Caco-2 (cell line): ENCODE measurements at regions not wholly inside any gene's neighbourhood (a gene's known extent, or its start where the extent isn't known, plus 50 kb on each side); places are given as distances from the start of the nearest gene placed in this dataset.

Source experiments
- BruUV-seq: library from RNA; stranded (reverse); fragments of 400-500 nt; replicated peaks from 2 replicates; lab custom pipeline; 2021; lab: Mats Ljungman, UMichigan
- CTCF ChIA-PET: fragments of 300-600 bp; sonication (Branson Sonifier 250); formaldehyde crosslinking; loops from one replicate; lab custom pipeline; 2022; ENCODE audit warnings: antibody characterized with exemption; lab: Charles Lee
- POLR2A ChIA-PET: fragments of 300-600 bp; sonication (Branson Sonifier 250); formaldehyde crosslinking; loops from one replicate; lab custom pipeline; 2022; ENCODE audit warnings: antibody characterized with exemption; lab: Charles Lee
- DNase-seq, 2 experiments: peaks; one replicate each; pipeline versions ENCODE4 v3.0.0 to v3.0.0-alpha.2; 2020 to 2022
- H3K27me3 ChIP-seq: replicated peaks from 2 replicates; pipeline ENCODE4 v1.6.0; 2011; ENCODE audit warnings: low read length; ENCODE audit not compliant: control insufficient read depth, insufficient read depth
- H3K36me3 ChIP-seq: 2 replicates; pipeline ENCODE4 v1.5.1; 2011; ENCODE audit warnings: low read length; ENCODE audit not compliant: control insufficient read depth, insufficient read depth
- H3K4me1 ChIP-seq: fragments of 250-450 bp; sonication (Bioruptor Pico); 2 replicates; pipeline ENCODE4 v1.5.1; 2020; ENCODE audit warnings: mild to moderate bottlenecking
- H3K4me3 ChIP-seq: 2 replicates; pipeline ENCODE4 v1.5.1; 2011; ENCODE audit warnings: low read depth, mild to moderate bottlenecking, control low read depth, low read length
- H3K9me3 ChIP-seq: fragments of 250-450 bp; sonication (Bioruptor Pico); 2 replicates; pipeline ENCODE4 v1.5.1; 2020; ENCODE audit warnings: mild to moderate bottlenecking, moderate library complexity
- H3K27ac Mint-ChIP-seq: one replicate; pipeline ENCODE4 v1.8.0; 2022; ENCODE audit warnings: mixed read lengths; ENCODE audit not compliant: unreplicated experiment
- H3K27me3 Mint-ChIP-seq: one replicate; pipeline ENCODE4 v1.8.0; 2022; ENCODE audit warnings: mixed read lengths; ENCODE audit not compliant: insufficient read depth, unreplicated experiment
- H3K36me3 Mint-ChIP-seq: one replicate; pipeline ENCODE4 v1.8.0; 2022; ENCODE audit warnings: mild to moderate bottlenecking, mixed read lengths; ENCODE audit not compliant: insufficient read depth, unreplicated experiment
- H3K4me1 Mint-ChIP-seq: one replicate; pipeline ENCODE4 v1.8.0; 2022; ENCODE audit warnings: low read depth, mixed read lengths; ENCODE audit not compliant: unreplicated experiment
- H3K4me3 Mint-ChIP-seq: one replicate; pipeline ENCODE4 v1.8.0; 2022; ENCODE audit warnings: mild to moderate bottlenecking, moderate library complexity, mixed read lengths; ENCODE audit not compliant: unreplicated experiment
- H3K9me3 Mint-ChIP-seq: one replicate; pipeline ENCODE4 v1.8.0; 2022; ENCODE audit warnings: mixed read lengths; ENCODE audit not compliant: unreplicated experiment
- CTCF ChIP-seq, 2 experiments: fragments of 200-600 bp in 1 of 2; IDR thresholded peaks; 1 replicate in 1 of 2; 2 replicates in 1 of 2; pipeline versions ENCODE4 v1.5.1 to v1.8.0; 2011 to 2022; ENCODE audit warnings: antibody characterized with exemption in 1 of 2, control low read depth in 1 of 2, inconsistent platforms in 1 of 2, low read depth in 1 of 2, low read length in 1 of 2, mild to moderate bottlenecking in 1 of 2, moderate library complexity in 1 of 2; ENCODE audit not compliant: insufficient read depth in 1 of 2, severe bottlenecking in 1 of 2, unreplicated experiment in 1 of 2
- intact Hi-C: fragments of 100-400 bp; cut with micrococcal nuclease; formaldehyde crosslinking; loops from one replicate; pipeline ENCODE4 v1.10.0; 2022; ENCODE audit not compliant: unreplicated experiment

DNA sequence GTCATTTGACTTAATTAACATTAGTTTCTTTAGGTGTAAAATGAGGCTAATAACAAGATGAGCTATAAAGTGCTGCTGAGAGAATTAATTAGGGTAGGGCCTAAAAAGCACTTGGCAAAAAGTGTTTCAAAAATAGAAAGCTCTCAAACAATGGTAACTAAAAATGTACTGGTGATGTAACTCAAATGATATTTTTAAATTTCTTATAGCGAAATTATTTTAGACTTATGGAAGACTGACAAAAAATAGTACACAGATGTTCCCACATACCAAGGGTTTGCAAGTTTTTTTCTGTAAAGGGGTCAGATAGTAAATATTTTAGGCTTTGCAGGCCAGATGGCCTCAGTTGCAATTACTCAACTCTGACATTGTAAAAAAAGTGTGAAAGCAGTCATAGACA, 190.7 kb upstream of the UFL1 start:
- no TSS peak for BruUV-seq
- Histone ChIP-seq H3K4me3 (no peak overlapping the region), H3K4me1 (no peaks in the 10 kb centered on the region), H3K36me3 (no peaks in the 10 kb centered on the region), H3K9me3 (peaks cover 3% of the 10 kb centered on the region; the same call in 1 of the 2 replicates), H3K27me3 (no peaks in the 10 kb centered on the region)
- ChIA-PET CTCF (no interaction called here), POLR2A (no interaction called here)
- Mint-ChIP-seq H3K27ac (no peak overlapping the region), H3K4me1 (no peaks in the 10 kb centered on the region), H3K9me3 (peaks cover 22% of the 10 kb centered on the region), H3K27me3 (no peaks in the 10 kb centered on the region), H3K36me3 (no peaks in the 10 kb centered on the region), H3K4me3 (no peak overlapping the region)
- no peak for DNase-seq
- intact Hi-C loops, result no loop called here
- no peak for TF ChIP-seq CTCF (IDR thresholded peaks at IDR 0.05; ENCODE audit: insufficient read depth in 1 of 2, low read depth in 1 of 2, low read length in 1 of 2, severe bottlenecking in 1 of 2, unreplicated experiment in 1 of 2)

DNA sequence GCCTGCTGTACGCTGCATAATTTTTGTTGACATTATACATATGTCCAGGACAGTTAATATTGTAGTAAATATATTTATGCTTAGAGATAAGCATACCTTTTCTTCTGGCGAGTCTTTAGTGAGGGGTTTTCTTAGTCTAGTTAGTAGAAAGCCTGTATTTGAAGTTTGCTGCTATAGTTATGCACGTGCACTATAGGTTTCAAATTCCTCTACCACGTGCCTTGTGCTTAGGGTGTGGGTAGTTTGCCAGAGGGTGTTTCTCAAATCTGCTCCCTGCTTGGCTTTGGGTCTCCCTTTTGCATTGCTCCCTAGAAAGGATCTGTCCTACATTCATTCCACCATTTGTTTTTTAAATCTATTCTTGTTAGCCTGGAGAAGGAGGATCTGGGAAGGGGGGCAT, 181.4 kb upstream of the UFL1 start:
- CTCF ChIA-PET, result no interaction called here
- no TSS peak for BruUV-seq
- Mint-ChIP-seq H3K4me1 (no peaks in the 10 kb centered on the region), H3K9me3 (peaks cover 46% of the 10 kb centered on the region), H3K36me3 (no peaks in the 10 kb centered on the region), H3K4me3 (no peak overlapping the region), H3K27me3 (no peaks in the 10 kb centered on the region), H3K27ac (no peak overlapping the region)
- Histone ChIP-seq H3K36me3 (no peaks in the 10 kb centered on the region), H3K4me3 (no peak overlapping the region), H3K27me3 (no peaks in the 10 kb centered on the region), H3K9me3 (peaks cover 5% of the 10 kb centered on the region; the same call in 1 of the 2 replicates), H3K4me1 (no peaks in the 10 kb centered on the region)
- TF ChIP-seq CTCF (IDR thresholded peaks at IDR 0.05; ENCODE audit: insufficient read depth in 1 of 2, low read depth in 1 of 2, low read length in 1 of 2, severe bottlenecking in 1 of 2, unreplicated experiment in 1 of 2), result no peak
- no peak for DNase-seq
- POLR2A ChIA-PET, result no interaction called here
- intact Hi-C loops, result no loop called here

GRCh38 chr6:96345501-96345900, 176.1 kb upstream of the UFL1 start:
- no peaks in the 10 kb centered on the region for H3K27me3 Mint-ChIP-seq
- no peak overlapping the region for H3K4me3 Mint-ChIP-seq
- no peaks in the 10 kb centered on the region for H3K36me3 Mint-ChIP-seq
- H3K4me1 Mint-ChIP-seq, result no peaks in the 10 kb centered on the region
- ChIA-PET CTCF (no interaction called here), POLR2A (no interaction called here)
- no TSS peak for BruUV-seq
- no peak overlapping the region for H3K27ac Mint-ChIP-seq
- peaks cover 15% of the 10 kb centered on the region for H3K9me3 Mint-ChIP-seq
- intact Hi-C loops, result no loop called here
- Histone ChIP-seq H3K4me3 (no peak overlapping the region), H3K9me3 (peaks cover 5% of the 10 kb centered on the region; the same call in 1 of the 2 replicates), H3K36me3 (no peaks in the 10 kb centered on the region), H3K27me3 (no peaks in the 10 kb centered on the region), H3K4me1 (no peaks in the 10 kb centered on the region)
- DNase-seq, result no peak
- no peak for TF ChIP-seq CTCF (IDR thresholded peaks at IDR 0.05; ENCODE audit: insufficient read depth in 1 of 2, low read depth in 1 of 2, low read length in 1 of 2, severe bottlenecking in 1 of 2, unreplicated experiment in 1 of 2)
